ENCODE measurements at regions not wholly inside any gene's neighbourhood (a gene's known extent, or its start where the extent isn't known, plus 50 kb on each side); places are given as distances from the start of the nearest gene placed in this dataset.

GRCh38 chr12:46659824-46660223, 166.0 kb downstream of the SLC38A4 start:
- TF ChIP-seq CTCF (IDR thresholded peaks at IDR 0.05 in 2 of 3, conservative IDR thresholded peaks at IDR 0.05 in 1 of 3; ENCODE audit: borderline replicate concordance in 1 of 3, insufficient read depth in 1 of 3, low read depth in 2 of 3, low read length in 2 of 3): no peak
- no peak for TF ChIP-seq EZH2 (IDR thresholded peaks at IDR 0.05)

Measured in HCT116 (cell line).